HEK293 (cell line): ENCODE measurements at regions not wholly inside any gene's neighbourhood (a gene's known extent, or its start where the extent isn't known, plus 50 kb on each side); places are given as distances from the start of the nearest gene placed in this dataset.

Experiments used
- CTCF ChIP-seq: fragments of 450-650 bp; formaldehyde crosslinking; IDR thresholded peaks from 2 replicates; pipeline ENCODE4 v1.5.1; 2016; ENCODE audit warnings: missing biosample characterization, missing genetic modification characterization
- ZNF280D ChIP-seq: fragments of 450-650 bp; formaldehyde crosslinking; IDR thresholded peaks from 2 replicates; pipeline ENCODE4 v1.5.1; 2016; ENCODE audit warnings: missing biosample characterization, missing genetic modification characterization
- ZNF350 ChIP-seq: fragments of 450-650 bp; formaldehyde crosslinking; IDR thresholded peaks from 2 replicates; pipeline ENCODE4 v1.5.0; 2017; ENCODE audit warnings: missing biosample characterization, mild to moderate bottlenecking, missing genetic modification characterization
- ZNF394 ChIP-seq: fragments of 450-650 bp; formaldehyde crosslinking; IDR thresholded peaks from 2 replicates; pipeline ENCODE4 v1.5.1; 2016; ENCODE audit warnings: missing biosample characterization, missing genetic modification characterization, mild to moderate bottlenecking, moderate library complexity, borderline replicate concordance
- ZNF530 ChIP-seq: fragments of 450-650 bp; formaldehyde crosslinking; IDR thresholded peaks from 2 replicates; pipeline ENCODE4 v1.5.1; 2016; ENCODE audit warnings: low read depth, missing biosample characterization, missing genetic modification characterization
- TF ChIP-seq, protein P1 (sequence below): fragments of 450-650 bp; formaldehyde crosslinking; IDR thresholded peaks from 2 replicates; pipeline ENCODE4 v1.5.1; 2017; ENCODE audit warnings: missing biosample characterization, missing genetic modification characterization

DNA sequence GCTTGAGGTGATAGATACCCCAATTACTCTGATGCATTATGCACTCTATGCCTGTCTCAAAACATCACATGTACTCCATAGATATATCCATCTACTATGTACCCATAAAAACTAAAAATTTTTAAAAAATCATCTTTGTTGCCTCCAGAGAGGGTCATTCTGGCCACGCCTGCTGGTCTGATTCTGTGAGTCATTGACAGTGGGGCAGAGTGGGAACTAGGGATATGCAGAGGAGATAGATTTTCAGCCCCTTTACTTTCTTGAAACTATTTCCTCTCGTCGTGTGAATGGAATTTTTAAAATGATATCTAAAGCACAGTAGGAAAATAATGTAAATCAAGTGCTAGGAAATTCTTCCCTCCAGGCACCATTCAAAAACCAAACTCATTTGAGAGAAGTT is 715.0 kb upstream of the NRP1 start:
- TF ChIP-seq ZNF280D (tag by site-specific recombination): no peak
- TF ChIP-seq CTCF (tag by site-specific recombination): no peak
- TF ChIP-seq, protein P1, sequence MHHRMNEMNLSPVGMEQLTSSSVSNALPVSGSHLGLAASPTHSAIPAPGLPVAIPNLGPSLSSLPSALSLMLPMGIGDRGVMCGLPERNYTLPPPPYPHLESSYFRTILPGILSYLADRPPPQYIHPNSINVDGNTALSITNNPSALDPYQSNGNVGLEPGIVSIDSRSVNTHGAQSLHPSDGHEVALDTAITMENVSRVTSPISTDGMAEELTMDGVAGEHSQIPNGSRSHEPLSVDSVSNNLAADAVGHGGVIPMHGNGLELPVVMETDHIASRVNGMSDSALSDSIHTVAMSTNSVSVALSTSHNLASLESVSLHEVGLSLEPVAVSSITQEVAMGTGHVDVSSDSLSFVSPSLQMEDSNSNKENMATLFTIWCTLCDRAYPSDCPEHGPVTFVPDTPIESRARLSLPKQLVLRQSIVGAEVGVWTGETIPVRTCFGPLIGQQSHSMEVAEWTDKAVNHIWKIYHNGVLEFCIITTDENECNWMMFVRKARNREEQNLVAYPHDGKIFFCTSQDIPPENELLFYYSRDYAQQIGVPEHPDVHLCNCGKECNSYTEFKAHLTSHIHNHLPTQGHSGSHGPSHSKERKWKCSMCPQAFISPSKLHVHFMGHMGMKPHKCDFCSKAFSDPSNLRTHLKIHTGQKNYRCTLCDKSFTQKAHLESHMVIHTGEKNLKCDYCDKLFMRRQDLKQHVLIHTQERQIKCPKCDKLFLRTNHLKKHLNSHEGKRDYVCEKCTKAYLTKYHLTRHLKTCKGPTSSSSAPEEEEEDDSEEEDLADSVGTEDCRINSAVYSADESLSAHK (tag by site-specific recombination): no peak
- no peak for TF ChIP-seq ZNF394
- TF ChIP-seq ZNF530 (tag by site-specific recombination): no peak
- no peak for TF ChIP-seq ZNF350 (tag by site-specific recombination)
